Body of pancreas (tissue), 4 donors: ENCODE measurements at regions not wholly inside any gene's neighbourhood (a gene's known extent, or its start where the extent isn't known, plus 50 kb on each side); places are given as distances from the start of the nearest gene placed in this dataset.

Experiments used
- POLR2A ChIP-seq, 3 donors: fragments of 450-650 bp; IDR thresholded peaks; one replicate each; pipeline ENCODE4 v1.6.1; 2016; ENCODE audit warnings: antibody characterized with exemption in 3 of 3, mild to moderate bottlenecking in 2 of 3
- TF ChIP-seq, protein P1 (sequence below), 7 experiments: fragments of 450-650 bp in 4 of 7; fragments of 200-600 bp in 3 of 7; sonication (generic) in 3 of 7; IDR thresholded peaks; one replicate each; pipeline ENCODE4 v1.5.1; 2016 to 2019; ENCODE audit warnings: antibody characterized with exemption in 7 of 7

DNA sequence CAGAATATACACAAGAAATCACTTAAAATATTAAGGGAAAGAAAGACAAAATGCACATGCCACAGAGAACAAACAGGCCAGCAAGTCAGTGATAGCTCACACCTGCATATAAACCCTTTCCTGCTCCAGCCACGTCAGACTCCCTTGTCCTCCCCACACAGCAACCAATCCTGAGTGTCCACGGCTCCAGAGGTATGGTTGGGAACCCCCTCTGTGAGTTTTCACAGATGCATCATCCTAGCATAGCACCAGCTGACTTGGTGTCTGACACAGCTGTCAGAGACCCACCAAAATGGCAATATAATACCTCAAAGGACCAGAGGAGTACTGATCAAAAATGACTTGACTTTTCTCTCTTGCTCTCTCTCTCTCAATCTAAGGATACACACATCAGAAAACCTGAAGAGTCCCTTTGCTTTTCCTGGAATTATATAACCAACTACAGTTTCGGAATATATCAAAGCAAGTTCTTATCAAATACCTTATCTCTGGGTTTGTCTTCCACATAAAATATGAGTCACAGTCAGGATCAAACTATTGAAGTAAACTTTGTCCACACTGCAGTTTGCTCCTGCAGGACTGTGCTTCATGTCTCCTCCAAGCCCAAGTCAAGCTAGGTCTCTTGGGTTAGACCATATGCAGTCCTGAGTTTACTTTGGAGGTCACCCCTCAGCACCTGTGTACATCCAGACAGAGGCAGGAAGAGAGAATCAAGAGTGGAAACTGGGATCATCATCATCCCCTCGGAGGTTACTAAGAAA lies 187.1 kb upstream of the THBS1 start:
- TF ChIP-seq, protein P1, sequence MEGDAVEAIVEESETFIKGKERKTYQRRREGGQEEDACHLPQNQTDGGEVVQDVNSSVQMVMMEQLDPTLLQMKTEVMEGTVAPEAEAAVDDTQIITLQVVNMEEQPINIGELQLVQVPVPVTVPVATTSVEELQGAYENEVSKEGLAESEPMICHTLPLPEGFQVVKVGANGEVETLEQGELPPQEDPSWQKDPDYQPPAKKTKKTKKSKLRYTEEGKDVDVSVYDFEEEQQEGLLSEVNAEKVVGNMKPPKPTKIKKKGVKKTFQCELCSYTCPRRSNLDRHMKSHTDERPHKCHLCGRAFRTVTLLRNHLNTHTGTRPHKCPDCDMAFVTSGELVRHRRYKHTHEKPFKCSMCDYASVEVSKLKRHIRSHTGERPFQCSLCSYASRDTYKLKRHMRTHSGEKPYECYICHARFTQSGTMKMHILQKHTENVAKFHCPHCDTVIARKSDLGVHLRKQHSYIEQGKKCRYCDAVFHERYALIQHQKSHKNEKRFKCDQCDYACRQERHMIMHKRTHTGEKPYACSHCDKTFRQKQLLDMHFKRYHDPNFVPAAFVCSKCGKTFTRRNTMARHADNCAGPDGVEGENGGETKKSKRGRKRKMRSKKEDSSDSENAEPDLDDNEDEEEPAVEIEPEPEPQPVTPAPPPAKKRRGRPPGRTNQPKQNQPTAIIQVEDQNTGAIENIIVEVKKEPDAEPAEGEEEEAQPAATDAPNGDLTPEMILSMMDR (IDR thresholded peaks at IDR 0.05) = no peak
- TF ChIP-seq POLR2A (IDR thresholded peaks at IDR 0.05) = no peak
